ENCODE measurements at regions not wholly inside any gene's neighbourhood (a gene's known extent, or its start where the extent isn't known, plus 50 kb on each side); places are given as distances from the start of the nearest gene placed in this dataset.

- Histone ChIP-seq H3K27me3 (ENCODE audit: insufficient read depth, low read length) (no peaks in the 10 kb centered on the region), H3K4me1 (ENCODE audit: insufficient read depth, low read length) (no peaks in the 10 kb centered on the region), H3K18ac (ENCODE audit: insufficient read length, low read depth, low read length) (no peak overlapping the region), H2BK5ac (ENCODE audit: insufficient read length, low read length) (no peak overlapping the region), H2BK120ac (ENCODE audit: low read depth, low read length, poor library complexity, severe bottlenecking) (no peak overlapping the region), H2BK15ac (ENCODE audit: low read depth, low read length) (no peak overlapping the region), H2BK12ac (ENCODE audit: insufficient read length, low read depth, low read length) (no peak overlapping the region), H3K23me2 (ENCODE audit: insufficient read length, low read depth, low read length, poor library complexity, severe bottlenecking) (no peaks in the 10 kb centered on the region), H4K8ac (replicated peaks; ENCODE audit: insufficient read length, low read depth, low read length) (no peak overlapping the region), H3T11ph (ENCODE audit: low read length) (no peak overlapping the region), H3K14ac (ENCODE audit: insufficient read depth, low read length) (no peak overlapping the region), H2AK5ac (ENCODE audit: insufficient read length, low read length) (no peak overlapping the region), H3K4me2 (ENCODE audit: insufficient read depth, insufficient read length, low read length) (no peak overlapping the region), H3K79me1 (ENCODE audit: insufficient read depth, low read depth, low read length, poor library complexity, severe bottlenecking) (no peaks in the 10 kb centered on the region), H3K9ac (ENCODE audit: extremely low read depth, insufficient read length, low read length) (no peak overlapping the region), H3K23ac (ENCODE audit: insufficient read length, low read depth, low read length) (no peak overlapping the region), H3K79me2 (ENCODE audit: insufficient read depth, low read length) (no peaks in the 10 kb centered on the region), H4K20me1 (ENCODE audit: control insufficient read depth, insufficient read depth, insufficient read length) (no peaks in the 10 kb centered on the region), H3K4ac (ENCODE audit: low read depth, low read length) (no peak overlapping the region), H3K9me3 (ENCODE audit: control insufficient read depth, low read depth, low read length) (no peaks in the 10 kb centered on the region), H4K91ac (ENCODE audit: insufficient read length, low read depth, low read length) (no peak overlapping the region), H3K27ac (ENCODE audit: insufficient read length, low read depth, low read length) (no peak overlapping the region), H3K56ac (ENCODE audit: insufficient read length, low read depth, low read length) (no peak overlapping the region), H4K5ac (ENCODE audit: insufficient read length, low read depth, low read length) (no peak overlapping the region), H2AFZ (ENCODE audit: low read length) (no peak overlapping the region), H2BK20ac (ENCODE audit: low read depth, low read length, poor library complexity, severe bottlenecking) (no peak overlapping the region)
- Mint-ChIP-seq H3K36me3 (ENCODE audit: insufficient read depth in 1 of 3, low read depth in 3 of 3) (no peaks in the 10 kb centered on the region; a peak in 1 of 7 replicates), H3K27ac (no peak overlapping the region), H3K4me3 (no peak overlapping the region), H3K9me3 (no peaks in the 10 kb centered on the region; a peak in 2 of 5 replicates), H3K4me1 (no peaks in the 10 kb centered on the region), H3K27me3 (ENCODE audit: low read depth) (no peaks in the 10 kb centered on the region; the same call in 1 of the 2 replicates)
- no peak for DNase-seq
- no peak for TF ChIP-seq CTCF (conservative IDR thresholded peaks at IDR 0.05)
- no CpG with 5 or more reads among the region's 1 CpG for WGBS (ENCODE audit: extremely low coverage, insufficient read length, low lambda C conversion rate)
These were observed 329.8 kb upstream of the RUNX1 start for GRCh38 chr21:35378881-35379280.

All from H9 (cell line).